Uterus (tissue), 2 donors: ENCODE measurements at regions not wholly inside any gene's neighbourhood (a gene's known extent, or its start where the extent isn't known, plus 50 kb on each side); places are given as distances from the start of the nearest gene placed in this dataset.

Source experiments
- POLR2A ChIP-seq, 2 donors: fragments of 450-650 bp; IDR thresholded peaks; one replicate each; pipeline ENCODE4 v1.6.1; 2016; ENCODE audit warnings: antibody characterized with exemption in 2 of 2, mild to moderate bottlenecking in 1 of 2, moderate library complexity in 1 of 2
- TF ChIP-seq, protein P1 (sequence below), 4 experiments: fragments of 200-600 bp in 2 of 4; fragments of 450-650 bp in 2 of 4; sonication (generic) in 2 of 4; IDR thresholded peaks; one replicate each; pipeline ENCODE4 v1.5.1; 2016 to 2019; ENCODE audit warnings: antibody characterized with exemption in 4 of 4, mild to moderate bottlenecking in 2 of 4, moderate library complexity in 1 of 4

DNA sequence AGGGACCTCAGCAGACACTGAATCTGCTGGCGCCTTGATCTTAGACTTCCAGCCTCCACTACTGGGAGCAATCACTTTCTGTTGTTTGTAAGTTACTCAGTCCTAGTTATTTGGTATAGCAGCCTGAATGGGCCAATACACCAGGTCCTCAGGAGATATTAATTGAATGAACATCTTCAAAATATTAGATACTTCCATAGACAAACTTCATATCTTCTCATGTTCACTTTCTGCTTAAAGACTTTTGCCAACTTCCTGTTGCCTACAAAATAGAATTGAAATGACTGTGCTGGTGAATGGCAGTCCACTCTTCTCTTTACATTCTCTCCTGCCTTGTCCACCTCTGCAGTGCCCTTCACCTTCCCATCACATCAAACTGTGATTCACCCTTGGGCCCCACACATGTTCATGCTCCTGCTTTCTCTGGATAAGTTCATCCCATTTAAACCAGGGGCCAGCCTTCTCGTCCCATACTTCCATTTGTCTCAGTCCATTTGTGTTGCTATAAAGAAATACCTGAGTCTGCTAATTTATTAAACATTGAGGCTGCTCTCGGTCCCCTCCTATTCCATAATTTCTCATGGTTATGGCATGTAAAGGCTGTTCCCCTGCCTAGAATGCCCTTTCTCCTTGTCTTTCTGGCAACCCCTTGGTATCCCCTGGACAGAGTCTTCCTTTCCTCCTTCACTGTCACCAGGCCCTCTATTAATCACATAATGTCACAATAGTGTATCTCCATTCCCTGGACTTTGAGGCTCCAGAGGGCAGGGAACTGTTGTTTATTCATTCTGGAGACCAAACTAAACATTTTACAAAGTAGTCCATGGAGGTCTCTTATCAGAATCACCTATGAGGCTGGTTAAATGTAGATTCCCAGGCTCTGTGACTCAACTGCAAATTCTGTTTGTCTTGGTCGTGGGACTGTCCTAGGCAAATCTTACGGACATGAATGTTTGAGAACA, 148.3 kb upstream of the TMEM170B start:
- TF ChIP-seq, protein P1, sequence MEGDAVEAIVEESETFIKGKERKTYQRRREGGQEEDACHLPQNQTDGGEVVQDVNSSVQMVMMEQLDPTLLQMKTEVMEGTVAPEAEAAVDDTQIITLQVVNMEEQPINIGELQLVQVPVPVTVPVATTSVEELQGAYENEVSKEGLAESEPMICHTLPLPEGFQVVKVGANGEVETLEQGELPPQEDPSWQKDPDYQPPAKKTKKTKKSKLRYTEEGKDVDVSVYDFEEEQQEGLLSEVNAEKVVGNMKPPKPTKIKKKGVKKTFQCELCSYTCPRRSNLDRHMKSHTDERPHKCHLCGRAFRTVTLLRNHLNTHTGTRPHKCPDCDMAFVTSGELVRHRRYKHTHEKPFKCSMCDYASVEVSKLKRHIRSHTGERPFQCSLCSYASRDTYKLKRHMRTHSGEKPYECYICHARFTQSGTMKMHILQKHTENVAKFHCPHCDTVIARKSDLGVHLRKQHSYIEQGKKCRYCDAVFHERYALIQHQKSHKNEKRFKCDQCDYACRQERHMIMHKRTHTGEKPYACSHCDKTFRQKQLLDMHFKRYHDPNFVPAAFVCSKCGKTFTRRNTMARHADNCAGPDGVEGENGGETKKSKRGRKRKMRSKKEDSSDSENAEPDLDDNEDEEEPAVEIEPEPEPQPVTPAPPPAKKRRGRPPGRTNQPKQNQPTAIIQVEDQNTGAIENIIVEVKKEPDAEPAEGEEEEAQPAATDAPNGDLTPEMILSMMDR (IDR thresholded peaks at IDR 0.05): no peak
- TF ChIP-seq POLR2A (IDR thresholded peaks at IDR 0.05): no peak
